K562 (cell line): ENCODE measurements at regions not wholly inside any gene's neighbourhood (a gene's known extent, or its start where the extent isn't known, plus 50 kb on each side); places are given as distances from the start of the nearest gene placed in this dataset.
A peak's percentile ranks its signal among the peaks of the same experiment; 100 is the strongest.

Source experiments
- ATAC-seq: fragments of 200-7000 bp; cut with Tn5 transposase; 3 replicates; pipeline ENCODE4 v1.9.1; 2020; ENCODE audit warnings: moderate library complexity
- BruUV-seq: library from RNA; stranded (reverse); fragments of 400-500 nt; replicated peaks from 2 replicates; lab custom pipeline; 2021; lab: Mats Ljungman, UMichigan
- CTCF ChIA-PET: fragments of 300-600 bp; formaldehyde crosslinking; extraction: SDS; loops from one replicate; lab custom pipeline; 2021; ENCODE audit warnings: low intra/inter-chr PET ratio; lab: Yijun Ruan, JAX
- POLR2A ChIA-PET: fragments of 300-600, 350-650 bp; sonication (Branson Sonifier 250); formaldehyde crosslinking; extraction: SDS; loops from one replicate; lab custom pipeline; 2021; ENCODE audit warnings: antibody characterized with exemption, inconsistent platforms; lab: Yijun Ruan, JAX
- DNase-seq, 4 experiments: peaks; one replicate each; pipeline versions ENCODE4 v3.0.0 to v3.0.0-alpha.2; 2011 to 2018; ENCODE audit warnings: low spot score in 3 of 4, mixed read lengths in 3 of 4; ENCODE audit errors: extremely low read depth in 1 of 4
- FAIRE-seq: peaks from 2 replicates; lab custom pipeline; 2011; peaks lifted over from hg19 to GRCh38; lab: Jason Lieb, UNC
- H2AFZ ChIP-seq: 2 replicates; pipeline ENCODE4 v1.6.0; 2011; ENCODE audit warnings: low read depth, low read length, control low read depth, inconsistent platforms
- H3K27ac ChIP-seq: fragments of 200-600 bp; 3 replicates; pipeline ENCODE4 v1.8.0; 2011; ENCODE audit warnings: low read depth, mild to moderate bottlenecking, control low read depth, inconsistent platforms, low read length, moderate library complexity, mixed read lengths; ENCODE audit errors: extremely low read depth
- H3K27me3 ChIP-seq, 2 experiments: fragments of 300-600 bp in 1 of 2; 2 replicates in 1 of 2; 3 replicates in 1 of 2; pipeline versions ENCODE4 v1.6.0 to v1.8.0; 2011; ENCODE audit warnings: inconsistent platforms in 2 of 2, low read length in 2 of 2, mild to moderate bottlenecking in 1 of 2, mixed read lengths in 1 of 2, moderate library complexity in 1 of 2; ENCODE audit not compliant: control insufficient read depth in 2 of 2, insufficient read depth in 2 of 2
- H3K36me3 ChIP-seq: fragments of 300-600 bp; 3 replicates; pipeline ENCODE4 v1.8.0; 2011; ENCODE audit warnings: mild to moderate bottlenecking, low read length, inconsistent platforms; ENCODE audit not compliant: control insufficient read depth, insufficient read depth
- H3K4me1 ChIP-seq, 2 experiments: fragments of 200-600 bp in 1 of 2; replicated peaks in 1 of 2; 2 replicates in 1 of 2; 3 replicates in 1 of 2; pipeline versions ENCODE4 v1.5.1 to v1.8.0; 2011; ENCODE audit warnings: inconsistent platforms in 2 of 2, low read length in 2 of 2, mild to moderate bottlenecking in 1 of 2, mixed read lengths in 1 of 2, moderate library complexity in 1 of 2; ENCODE audit not compliant: control insufficient read depth in 2 of 2, insufficient read depth in 2 of 2
- H3K4me2 ChIP-seq: 2 replicates; pipeline ENCODE4 v1.6.1; 2011; ENCODE audit warnings: low read length, control low read depth, inconsistent platforms, mixed read lengths; ENCODE audit not compliant: insufficient read depth
- H3K4me3 ChIP-seq: fragments of 200-600 bp; sonication (generic), shearing (Covaris generic); 2 replicates; pipeline ENCODE4 v1.5.1; 2016; ENCODE audit warnings: control low read depth, inconsistent platforms
- H3K79me2 ChIP-seq: fragments of 200-600 bp; 3 replicates; pipeline ENCODE4 v1.8.0; 2011; ENCODE audit warnings: low read length, inconsistent platforms; ENCODE audit not compliant: control insufficient read depth, insufficient read depth
- H3K9ac ChIP-seq, 2 experiments: 2 replicates each; pipeline versions ENCODE4 v1.6.0 to v1.6.1; 2011; ENCODE audit warnings: low read depth in 2 of 2, low read length in 2 of 2, control low read depth in 1 of 2, inconsistent platforms in 1 of 2, mild to moderate bottlenecking in 1 of 2, mixed read lengths in 1 of 2; ENCODE audit not compliant: insufficient read depth in 1 of 2
- H3K9me1 ChIP-seq: one replicate; pipeline ENCODE4 v1.6.0; 2011; ENCODE audit warnings: inconsistent platforms, mild to moderate bottlenecking, low read length, moderate library complexity; ENCODE audit not compliant: control insufficient read depth, insufficient read depth
- H3K9me3 ChIP-seq: replicated peaks from 2 replicates; pipeline ENCODE4 v1.5.1; 2011; ENCODE audit warnings: low read depth, low read length, inconsistent platforms; ENCODE audit not compliant: control insufficient read depth, insufficient read depth
- H4K20me1 ChIP-seq: replicated peaks from 2 replicates; pipeline ENCODE4 v1.6.1; 2011; ENCODE audit warnings: low read length, inconsistent platforms, mixed read lengths; ENCODE audit not compliant: control insufficient read depth, insufficient read depth
- MYC ChIP-seq, 2 experiments: fragments of 250-450 bp in 1 of 2; sonication (Bioruptor Pico) in 1 of 2; IDR thresholded peaks; 2 replicates each; pipeline versions ENCODE4 v1.5.1 to v1.6.1; 2012 to 2021; ENCODE audit warnings: low read depth in 2 of 2, borderline replicate concordance in 1 of 2, improper control_type of control experiment in 1 of 2, low read length in 1 of 2, mild to moderate bottlenecking in 1 of 2, moderate library complexity in 1 of 2
- RBM22 ChIP-seq: fragments of 200-400 bp; formaldehyde crosslinking; IDR thresholded peaks from 2 replicates; pipeline ENCODE4 v1.6.1; 2018; ENCODE audit warnings: low read length, low read depth; ENCODE audit not compliant: poor library complexity, severe bottlenecking
- YY1 ChIP-seq, 3 experiments: IDR thresholded peaks; 2 replicates each; pipeline ENCODE4 v1.6.1; 2011; ENCODE audit warnings: low read length in 2 of 3, mild to moderate bottlenecking in 2 of 3, moderate library complexity in 2 of 3, borderline replicate concordance in 1 of 3, control low read depth in 1 of 3, low read depth in 1 of 3; ENCODE audit not compliant: insufficient read depth in 3 of 3, insufficient replicate concordance in 2 of 3, control insufficient read depth in 1 of 3, insufficient read length in 1 of 3; ENCODE audit errors: extremely low read depth in 1 of 3
- ZNF584 ChIP-seq: fragments of 200-800 bp; sonication (Bioruptor generic); IDR thresholded peaks from 2 replicates; pipeline ENCODE4 v1.6.1; 2016; ENCODE audit warnings: low read depth, mild to moderate bottlenecking, missing genetic modification characterization, missing compliant biosample characterization
- WGBS: fragments of 100-300 bp; shearing (Covaris generic); methylation state at CpG from one replicate; pipeline ENCODE4 v1.1.6; 2016; ENCODE audit warnings: low coverage, mixed read lengths; ENCODE audit not compliant: insufficient coverage; ENCODE audit errors: missing lambda C conversion rate; 5-methylcytosine and 5-hydroxymethylcytosine counted together
- in situ Hi-C: fragments of 300-500 bp; cut with MboI; formaldehyde crosslinking; loops from 4 replicates; pipeline ENCODE4 v1.15.0; 2018; ENCODE audit warnings: inconsistent platforms, mixed read lengths
- intact Hi-C: fragments of 100-400 bp; cut with micrococcal nuclease; formaldehyde crosslinking; loops from 2 replicates; pipeline ENCODE4 v1.14.2; 2022
- TF ChIP-seq, protein P1 (sequence below): fragments of 450-650 bp; IDR thresholded peaks from 2 replicates; pipeline ENCODE4 v1.6.1; 2017; ENCODE audit warnings: antibody characterized with exemption, mild to moderate bottlenecking
- TF ChIP-seq, protein P2 (sequence below): sonication (generic); formaldehyde crosslinking; IDR thresholded peaks from 2 replicates; pipeline ENCODE4 v1.8.0; 2022; ENCODE audit warnings: missing genetic modification reagents, mild to moderate bottlenecking, moderate library complexity, borderline replicate concordance

DNA sequence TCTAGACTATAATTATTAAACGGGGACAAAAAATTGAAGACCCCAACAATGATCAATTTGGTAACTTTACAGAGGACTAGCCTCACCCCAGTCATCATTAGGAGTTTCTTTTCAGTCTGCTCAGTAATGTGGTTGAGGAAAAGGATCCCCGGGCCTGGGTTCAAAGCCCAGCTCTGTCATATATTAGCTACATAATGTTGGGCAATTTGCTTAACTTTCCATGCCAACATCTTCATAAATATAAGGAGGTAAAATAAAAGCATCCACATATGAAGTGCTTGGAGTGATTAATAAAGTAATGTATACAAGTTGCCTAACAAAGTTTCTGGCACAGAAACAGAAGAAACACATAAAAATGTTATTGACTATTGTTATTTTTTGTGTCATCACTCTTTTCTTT lies 53.4 kb upstream of the ANTXR2 start:
- ATAC-seq (peak; percentile 2; the same call in 1 of the 3 replicates), DNase-seq (no peak), FAIRE-seq (no peak)
- Histone ChIP-seq H3K9me3 (no peaks in the 10 kb centered on the region), H3K36me3 (no peaks in the 10 kb centered on the region), H3K27me3 (no peaks in the 10 kb centered on the region), H3K4me2 (peak overlapping the region; percentile 57; the same call in 1 of the 2 replicates), H2AFZ (peak overlapping the region; percentile 81), H3K4me1 (peaks cover 0 to 38% of the 10 kb centered on the region in 2 experiments; a peak in 4 of 5 replicates), H3K4me3 (no peak overlapping the region), H4K20me1 (no peaks in the 10 kb centered on the region), H3K9ac (peak overlapping the region in 1 of 2 experiments; percentile 62; a peak in 2 of 4 replicates), H3K27ac (peak overlapping the region; percentile 90), H3K79me2 (peaks cover 28% of the 10 kb centered on the region), H3K9me1 (no peaks in the 10 kb centered on the region)
- intact Hi-C loops = loop anchor here (2.0 to 5.0 kb wide), 3 partner anchors 51 to 119 kb away; partner anchors contain the start of gene ANTXR2
- ChIA-PET CTCF (no interaction called here), POLR2A (interaction anchor here (0.7 to 1.7 kb wide), 4 partner anchors 13 to 251 kb away, joined by 3 to 6 read pairs (median 4); no protein-coding TSS in a partner anchor)
- WGBS = 12% methylated on average over 2 of the region's 2 CpGs
- TF ChIP-seq YY1 (IDR thresholded peaks at IDR 0.05; ENCODE audit: borderline replicate concordance in 1 of 3, control insufficient read depth in 1 of 3, extremely low read depth in 1 of 3, insufficient read depth in 3 of 3, insufficient read length in 1 of 3, insufficient replicate concordance in 2 of 3, low read depth in 1 of 3, low read length in 2 of 3) (no peak), MYC (IDR thresholded peaks at IDR 0.05; ENCODE audit: low read depth, low read length) (no peak), MYC (CRISPR knock-in tag; IDR thresholded peaks at IDR 0.05; ENCODE audit: borderline replicate concordance, low read depth) (no peak), RBM22 (no peak), ZNF584 (CRISPR knock-in tag) (0 out of 2 replicates have a peak, but pooled peaks have one; percentile 41)
- TF ChIP-seq, protein P1, sequence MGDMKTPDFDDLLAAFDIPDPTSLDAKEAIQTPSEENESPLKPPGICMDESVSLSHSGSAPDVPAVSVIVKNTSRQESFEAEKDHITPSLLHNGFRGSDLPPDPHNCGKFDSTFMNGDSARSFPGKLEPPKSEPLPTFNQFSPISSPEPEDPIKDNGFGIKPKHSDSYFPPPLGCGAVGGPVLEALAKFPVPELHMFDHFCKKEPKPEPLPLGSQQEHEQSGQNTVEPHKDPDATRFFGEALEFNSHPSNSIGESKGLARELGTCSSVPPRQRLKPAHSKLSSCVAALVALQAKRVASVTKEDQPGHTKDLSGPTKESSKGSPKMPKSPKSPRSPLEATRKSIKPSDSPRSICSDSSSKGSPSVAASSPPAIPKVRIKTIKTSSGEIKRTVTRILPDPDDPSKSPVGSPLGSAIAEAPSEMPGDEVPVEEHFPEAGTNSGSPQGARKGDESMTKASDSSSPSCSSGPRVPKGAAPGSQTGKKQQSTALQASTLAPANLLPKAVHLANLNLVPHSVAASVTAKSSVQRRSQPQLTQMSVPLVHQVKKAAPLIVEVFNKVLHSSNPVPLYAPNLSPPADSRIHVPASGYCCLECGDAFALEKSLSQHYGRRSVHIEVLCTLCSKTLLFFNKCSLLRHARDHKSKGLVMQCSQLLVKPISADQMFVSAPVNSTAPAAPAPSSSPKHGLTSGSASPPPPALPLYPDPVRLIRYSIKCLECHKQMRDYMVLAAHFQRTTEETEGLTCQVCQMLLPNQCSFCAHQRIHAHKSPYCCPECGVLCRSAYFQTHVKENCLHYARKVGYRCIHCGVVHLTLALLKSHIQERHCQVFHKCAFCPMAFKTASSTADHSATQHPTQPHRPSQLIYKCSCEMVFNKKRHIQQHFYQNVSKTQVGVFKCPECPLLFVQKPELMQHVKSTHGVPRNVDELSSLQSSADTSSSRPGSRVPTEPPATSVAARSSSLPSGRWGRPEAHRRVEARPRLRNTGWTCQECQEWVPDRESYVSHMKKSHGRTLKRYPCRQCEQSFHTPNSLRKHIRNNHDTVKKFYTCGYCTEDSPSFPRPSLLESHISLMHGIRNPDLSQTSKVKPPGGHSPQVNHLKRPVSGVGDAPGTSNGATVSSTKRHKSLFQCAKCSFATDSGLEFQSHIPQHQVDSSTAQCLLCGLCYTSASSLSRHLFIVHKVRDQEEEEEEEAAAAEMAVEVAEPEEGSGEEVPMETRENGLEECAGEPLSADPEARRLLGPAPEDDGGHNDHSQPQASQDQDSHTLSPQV = peak; percentile 72; the same call in 1 of the 2 replicates
- TF ChIP-seq, protein P2, sequence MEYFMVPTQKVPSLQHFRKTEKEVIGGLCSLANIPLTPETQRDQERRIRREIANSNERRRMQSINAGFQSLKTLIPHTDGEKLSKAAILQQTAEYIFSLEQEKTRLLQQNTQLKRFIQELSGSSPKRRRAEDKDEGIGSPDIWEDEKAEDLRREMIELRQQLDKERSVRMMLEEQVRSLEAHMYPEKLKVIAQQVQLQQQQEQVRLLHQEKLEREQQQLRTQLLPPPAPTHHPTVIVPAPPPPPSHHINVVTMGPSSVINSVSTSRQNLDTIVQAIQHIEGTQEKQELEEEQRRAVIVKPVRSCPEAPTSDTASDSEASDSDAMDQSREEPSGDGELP = no peak
- in situ Hi-C loops = no loop called here
- BruUV-seq = no TSS peak
